ENCODE measurements at regions not wholly inside any gene's neighbourhood (a gene's known extent, or its start where the extent isn't known, plus 50 kb on each side); places are given as distances from the start of the nearest gene placed in this dataset.
A peak's percentile ranks its signal among the peaks of the same experiment; 100 is the strongest.

DNA sequence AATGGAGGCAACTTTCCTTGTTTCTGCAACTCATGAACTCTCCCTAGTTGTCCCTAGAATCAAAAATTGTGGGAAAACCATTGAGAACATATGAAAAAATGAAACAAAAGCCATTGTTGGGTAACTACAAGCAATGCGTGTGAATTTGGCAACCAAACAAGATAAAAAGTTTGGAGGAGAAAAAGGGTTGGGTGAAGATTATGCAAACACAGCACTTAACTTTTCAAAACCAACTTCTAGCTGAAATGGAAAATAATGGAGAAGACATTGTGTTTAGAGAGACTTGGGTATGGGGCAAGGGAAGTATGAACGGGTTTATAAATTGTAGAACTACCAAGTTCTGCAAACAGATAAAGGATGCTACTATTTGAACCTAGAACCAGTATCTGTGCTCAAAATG is 89.0 kb upstream of the SVIL start:
- Histone ChIP-seq H3K27ac (peak overlapping the region in 1 of 2 donors; percentile 55), H3K27me3 (no peaks in the 10 kb centered on the region), H3K36me3 (ENCODE audit: low read depth, missing control alignments) (no peaks in the 10 kb centered on the region), H3K4me3 (no peak overlapping the region), H3K9me3 (no peaks in the 10 kb centered on the region), H3K4me1 (peaks cover 20% of the 10 kb centered on the region)
- no peak for DNase-seq
- intact Hi-C loops (cut with DNase I; ENCODE audit: low total_unique reads) = no loop called here
- TF ChIP-seq, protein P1, sequence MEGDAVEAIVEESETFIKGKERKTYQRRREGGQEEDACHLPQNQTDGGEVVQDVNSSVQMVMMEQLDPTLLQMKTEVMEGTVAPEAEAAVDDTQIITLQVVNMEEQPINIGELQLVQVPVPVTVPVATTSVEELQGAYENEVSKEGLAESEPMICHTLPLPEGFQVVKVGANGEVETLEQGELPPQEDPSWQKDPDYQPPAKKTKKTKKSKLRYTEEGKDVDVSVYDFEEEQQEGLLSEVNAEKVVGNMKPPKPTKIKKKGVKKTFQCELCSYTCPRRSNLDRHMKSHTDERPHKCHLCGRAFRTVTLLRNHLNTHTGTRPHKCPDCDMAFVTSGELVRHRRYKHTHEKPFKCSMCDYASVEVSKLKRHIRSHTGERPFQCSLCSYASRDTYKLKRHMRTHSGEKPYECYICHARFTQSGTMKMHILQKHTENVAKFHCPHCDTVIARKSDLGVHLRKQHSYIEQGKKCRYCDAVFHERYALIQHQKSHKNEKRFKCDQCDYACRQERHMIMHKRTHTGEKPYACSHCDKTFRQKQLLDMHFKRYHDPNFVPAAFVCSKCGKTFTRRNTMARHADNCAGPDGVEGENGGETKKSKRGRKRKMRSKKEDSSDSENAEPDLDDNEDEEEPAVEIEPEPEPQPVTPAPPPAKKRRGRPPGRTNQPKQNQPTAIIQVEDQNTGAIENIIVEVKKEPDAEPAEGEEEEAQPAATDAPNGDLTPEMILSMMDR (IDR thresholded peaks at IDR 0.05) = no peak
- TF ChIP-seq POLR2A (IDR thresholded peaks at IDR 0.05) = no peak
- 23 to 34% methylated on average over 2 of the region's 2 CpGs for WGBS, 2 donors

DNA sequence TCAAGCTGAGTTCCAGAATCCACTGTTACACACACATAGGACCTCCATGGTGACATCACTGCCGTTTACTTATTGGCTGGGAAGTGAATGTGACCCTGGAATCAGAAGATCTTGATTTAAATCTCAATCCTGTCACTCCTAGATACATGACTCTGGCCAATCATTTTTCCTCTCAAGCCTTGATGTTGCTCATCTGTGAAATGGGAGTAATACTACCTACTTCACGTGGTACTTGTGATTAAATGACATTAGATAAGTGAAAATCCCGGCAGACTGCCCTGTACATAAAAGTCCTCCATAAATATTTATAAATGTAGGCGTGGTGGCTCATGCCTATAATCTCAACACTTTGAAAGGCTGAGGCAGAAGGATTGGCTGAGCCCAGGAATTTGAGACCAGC is 88.0 kb upstream of the SVIL start:
- DNase-seq = no peak
- peak overlapping the region; percentile 2 to 55 for H3K27ac ChIP-seq
- H3K36me3 ChIP-seq (ENCODE audit: low read depth, missing control alignments) = no peaks in the 10 kb centered on the region
- H3K4me1 ChIP-seq = peaks cover 14% of the 10 kb centered on the region
- intact Hi-C loops (cut with DNase I; ENCODE audit: low total_unique reads) = no loop called here
- no peaks in the 10 kb centered on the region for H3K27me3 ChIP-seq
- TF ChIP-seq, protein P1 (IDR thresholded peaks at IDR 0.05) = no peak
- TF ChIP-seq POLR2A (IDR thresholded peaks at IDR 0.05) = no peak
- 63 to 71% methylated on average over 4 of the region's 4 CpGs for WGBS, 2 donors
- H3K4me3 ChIP-seq = no peak overlapping the region
- no peaks in the 10 kb centered on the region for H3K9me3 ChIP-seq

DNA sequence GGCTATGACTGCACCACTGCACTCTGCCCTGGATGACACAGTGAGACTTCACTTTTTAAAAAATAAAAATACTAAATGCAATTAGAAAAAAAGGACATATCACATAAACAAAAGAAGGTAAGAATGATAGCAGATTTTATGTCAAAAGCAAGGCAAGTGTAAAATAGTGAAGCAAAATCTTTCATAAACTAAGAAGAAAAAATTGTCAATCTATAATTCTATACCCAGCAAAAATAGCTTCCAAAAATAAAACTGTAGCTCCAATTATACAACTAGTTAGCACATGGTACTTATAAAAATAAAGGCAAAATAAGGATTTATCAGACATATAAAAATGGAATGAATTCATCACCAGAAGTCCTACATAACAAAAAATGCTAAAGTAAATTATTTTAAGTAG is 85.4 kb upstream of the SVIL start:
- intact Hi-C loops (cut with DNase I; ENCODE audit: low total_unique reads) = no loop called here
- Histone ChIP-seq H3K4me3 (no peak overlapping the region), H3K4me1 (peaks cover 5% of the 10 kb centered on the region), H3K27ac (no peak overlapping the region), H3K27me3 (no peaks in the 10 kb centered on the region), H3K36me3 (ENCODE audit: low read depth, missing control alignments) (no peaks in the 10 kb centered on the region), H3K9me3 (no peaks in the 10 kb centered on the region)
- TF ChIP-seq POLR2A (IDR thresholded peaks at IDR 0.05) = no peak
- TF ChIP-seq, protein P1 (IDR thresholded peaks at IDR 0.05) = no peak
- DNase-seq = no peak

DNA sequence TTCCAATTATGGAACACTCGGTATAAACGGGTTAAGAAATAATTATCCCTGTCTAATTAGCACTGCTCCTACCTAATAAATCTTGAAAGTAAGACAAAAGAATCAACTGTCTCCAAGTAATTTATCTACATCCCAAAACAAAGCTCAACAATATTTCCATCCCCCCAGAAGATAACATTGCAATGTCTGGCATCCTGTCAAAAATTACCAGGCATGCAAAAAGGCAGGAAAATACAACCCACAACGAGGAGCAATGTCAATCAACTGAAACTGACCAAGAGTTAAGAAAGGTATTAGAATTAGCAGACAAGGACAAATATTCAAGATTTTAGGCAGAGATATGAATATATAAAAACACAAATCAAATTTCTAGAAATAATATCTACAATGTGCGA is 84.5 kb upstream of the SVIL start:
- no peak overlapping the region for H3K4me3 ChIP-seq
- H3K4me1 ChIP-seq = peaks cover 4% of the 10 kb centered on the region
- H3K27ac ChIP-seq = no peak overlapping the region
- no peaks in the 10 kb centered on the region for H3K36me3 ChIP-seq (ENCODE audit: low read depth, missing control alignments)
- 52 to 68% methylated on average over 4 of the region's 4 CpGs for WGBS, 2 donors
- H3K9me3 ChIP-seq = no peaks in the 10 kb centered on the region
- intact Hi-C loops (cut with DNase I; ENCODE audit: low total_unique reads) = no loop called here
- DNase-seq = no peak
- TF ChIP-seq, protein P1 (IDR thresholded peaks at IDR 0.05) = no peak
- no peak for TF ChIP-seq POLR2A (IDR thresholded peaks at IDR 0.05)
- no peaks in the 10 kb centered on the region for H3K27me3 ChIP-seq

DNA sequence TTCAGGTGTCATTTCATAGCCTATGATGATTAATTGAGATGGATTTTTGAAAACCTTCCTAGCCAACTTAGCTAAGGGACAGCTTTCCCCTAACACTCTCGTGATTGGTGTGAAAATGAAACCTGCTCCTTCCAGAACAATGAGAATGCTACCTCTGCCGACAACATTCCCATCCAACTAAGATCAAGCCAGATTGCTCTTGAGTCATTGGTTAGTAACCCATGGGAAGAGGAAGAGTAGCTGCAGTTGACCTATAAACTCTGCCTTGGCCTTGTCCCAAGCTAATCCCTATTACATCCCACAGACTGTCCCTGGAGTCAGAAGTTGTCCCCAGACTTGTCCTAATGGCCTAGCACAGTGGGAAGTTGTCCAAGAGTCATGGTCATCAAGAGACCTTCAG is 80.5 kb upstream of the SVIL start:
- no peak for DNase-seq
- no peaks in the 10 kb centered on the region for H3K36me3 ChIP-seq (ENCODE audit: low read depth, missing control alignments)
- 88 to 91% methylated on average over 2 of the region's 2 CpGs for WGBS, 2 donors
- TF ChIP-seq, protein P1 (IDR thresholded peaks at IDR 0.05) = no peak
- TF ChIP-seq POLR2A (IDR thresholded peaks at IDR 0.05) = no peak
- intact Hi-C loops (cut with DNase I; ENCODE audit: low total_unique reads) = no loop called here
- H3K4me1 ChIP-seq = no peaks in the 10 kb centered on the region
- no peak overlapping the region for H3K4me3 ChIP-seq
- H3K27ac ChIP-seq = no peak overlapping the region
- H3K27me3 ChIP-seq = no peaks in the 10 kb centered on the region
- H3K9me3 ChIP-seq = no peaks in the 10 kb centered on the region
